ENCODE measurements at regions not wholly inside any gene's neighbourhood (a gene's known extent, or its start where the extent isn't known, plus 50 kb on each side); places are given as distances from the start of the nearest gene placed in this dataset.
"Not testable (repeated sequence)": the region's sequence is repeated elsewhere in the genome, so short reads cannot be mapped to it uniquely, and the experiment has no call there.

- no peak for ATAC-seq
- Mint-ChIP-seq H3K27ac (no peak overlapping the region), H3K27me3 (no peaks in the 10 kb centered on the region), H3K4me1 (no peaks in the 10 kb centered on the region), H3K36me3 (no peaks in the 10 kb centered on the region), H3K9me3 (peaks cover 3% of the 10 kb centered on the region), H3K4me3 (no peak overlapping the region)
Measured at GRCh38 chr7:13563680-13564079, 425.8 kb downstream of the ETV1 start.

DNA sequence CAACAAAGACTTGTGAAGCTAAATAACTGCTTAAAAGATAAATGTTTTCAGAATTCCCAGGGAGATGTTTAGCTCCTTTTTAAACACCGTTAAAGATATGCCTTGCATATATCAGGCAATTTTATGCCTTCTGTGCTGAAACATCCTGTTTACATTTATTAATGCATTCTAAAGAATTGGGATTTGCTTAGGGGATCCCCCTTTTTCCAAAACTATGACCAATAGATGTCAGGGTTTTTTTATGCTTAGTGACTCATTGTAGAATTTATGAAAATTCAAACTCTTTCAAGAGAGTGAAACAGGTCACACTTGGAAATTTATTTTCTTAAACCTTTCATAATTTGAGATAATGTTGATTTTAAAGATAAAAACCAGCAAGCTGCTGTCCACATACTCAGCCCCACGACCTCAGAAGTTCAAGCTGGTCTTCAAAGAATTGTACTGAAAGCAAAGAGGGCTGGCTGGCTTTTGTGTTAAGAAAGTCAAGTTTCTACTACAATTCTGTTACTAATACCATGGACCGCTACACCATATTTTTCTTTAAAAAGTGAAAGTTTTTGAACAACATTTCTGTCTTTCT is 411.8 kb downstream of the ETV1 start:
- H3K4me3 Mint-ChIP-seq = no peak overlapping the region
- H3K9me3 Mint-ChIP-seq = no peaks in the 10 kb centered on the region
- no peaks in the 10 kb centered on the region for H3K4me1 Mint-ChIP-seq
- H3K27ac Mint-ChIP-seq = no peak overlapping the region
- H3K36me3 Mint-ChIP-seq = no peaks in the 10 kb centered on the region
- no peaks in the 10 kb centered on the region for H3K27me3 Mint-ChIP-seq
- no peak for ATAC-seq

GRCh38 chr7:13578294-13578693 is 411.2 kb downstream of the ETV1 start:
- no peaks in the 10 kb centered on the region for H3K9me3 Mint-ChIP-seq
- H3K4me3 Mint-ChIP-seq = no peak overlapping the region
- H3K27ac Mint-ChIP-seq = no peak overlapping the region
- ATAC-seq = no peak
- H3K4me1 Mint-ChIP-seq = no peaks in the 10 kb centered on the region
- H3K27me3 Mint-ChIP-seq = no peaks in the 10 kb centered on the region
- H3K36me3 Mint-ChIP-seq = no peaks in the 10 kb centered on the region

DNA sequence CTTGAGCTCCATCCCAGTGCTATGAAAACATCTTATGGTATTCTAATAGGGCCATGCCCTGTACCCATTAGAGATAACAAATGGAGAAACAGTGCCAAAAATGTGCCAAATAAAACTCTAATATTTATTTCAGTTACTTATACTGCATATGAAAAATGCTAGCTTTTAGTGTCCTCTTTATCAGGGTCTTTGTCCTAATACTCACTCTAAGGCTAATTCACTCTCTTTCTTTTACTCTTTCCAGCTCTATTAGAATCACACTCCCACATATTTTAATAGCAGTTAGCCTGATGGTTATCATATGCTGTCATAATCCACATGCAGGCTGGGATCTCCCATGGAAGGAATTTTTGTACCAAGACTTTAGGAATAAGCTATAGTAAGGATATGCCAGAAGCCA is 408.4 kb downstream of the ETV1 start:
- no peaks in the 10 kb centered on the region for H3K27me3 Mint-ChIP-seq
- no peak for ATAC-seq
- H3K36me3 Mint-ChIP-seq = no peaks in the 10 kb centered on the region
- H3K4me3 Mint-ChIP-seq = no peak overlapping the region
- H3K4me1 Mint-ChIP-seq = no peaks in the 10 kb centered on the region
- H3K27ac Mint-ChIP-seq = no peak overlapping the region
- H3K9me3 Mint-ChIP-seq = no peaks in the 10 kb centered on the region

- H3K27me3 Mint-ChIP-seq = no peaks in the 10 kb centered on the region
- no peaks in the 10 kb centered on the region for H3K36me3 Mint-ChIP-seq
- no peaks in the 10 kb centered on the region for H3K4me1 Mint-ChIP-seq
- H3K4me3 Mint-ChIP-seq = no peak overlapping the region
- no peak overlapping the region for H3K27ac Mint-ChIP-seq
- no peak for ATAC-seq
- peaks cover 10% of the 10 kb centered on the region for H3K9me3 Mint-ChIP-seq
Measured at GRCh38 chr7:13593854-13594253, 395.6 kb downstream of the ETV1 start.

GRCh38 chr7:13602036-13602435 is 387.4 kb downstream of the ETV1 start:
- Mint-ChIP-seq H3K4me3 (no peak overlapping the region), H3K27ac (no peak overlapping the region), H3K9me3 (no peaks in the 10 kb centered on the region), H3K27me3 (no peaks in the 10 kb centered on the region), H3K36me3 (no peaks in the 10 kb centered on the region), H3K4me1 (no peaks in the 10 kb centered on the region)
- ATAC-seq = no peak

GRCh38 chr7:13603016-13603415 is 386.4 kb downstream of the ETV1 start:
- no peak for ATAC-seq

GRCh38 chr7:13603661-13604060 is 385.8 kb downstream of the ETV1 start:
- Mint-ChIP-seq H3K27ac (no peak overlapping the region), H3K36me3 (no peaks in the 10 kb centered on the region), H3K27me3 (no peaks in the 10 kb centered on the region), H3K4me1 (no peaks in the 10 kb centered on the region), H3K9me3 (no peaks in the 10 kb centered on the region), H3K4me3 (no peak overlapping the region)
- no peak for ATAC-seq

More at GRCh38 chr7:13603016-13603415, 386.4 kb downstream of the ETV1 start:
- Mint-ChIP-seq H3K36me3 (no peaks in the 10 kb centered on the region), H3K4me3 (no peak overlapping the region), H3K27me3 (no peaks in the 10 kb centered on the region), H3K4me1 (no peaks in the 10 kb centered on the region), H3K9me3 (no peaks in the 10 kb centered on the region), H3K27ac (no peak overlapping the region)

GRCh38 chr7:13604178-13604577 is 385.3 kb downstream of the ETV1 start:
- ATAC-seq = no peak
- Mint-ChIP-seq H3K9me3 (no peaks in the 10 kb centered on the region), H3K27me3 (no peaks in the 10 kb centered on the region), H3K36me3 (no peaks in the 10 kb centered on the region), H3K4me1 (no peaks in the 10 kb centered on the region), H3K27ac (no peak overlapping the region), H3K4me3 (no peak overlapping the region)

- no peaks in the 10 kb centered on the region for H3K4me1 Mint-ChIP-seq
- H3K27me3 Mint-ChIP-seq = no peaks in the 10 kb centered on the region
- no peak for ATAC-seq
- H3K27ac Mint-ChIP-seq = no peak overlapping the region
- H3K36me3 Mint-ChIP-seq = no peaks in the 10 kb centered on the region
- H3K9me3 Mint-ChIP-seq = peaks cover 3% of the 10 kb centered on the region
- no peak overlapping the region for H3K4me3 Mint-ChIP-seq
Measured at GRCh38 chr7:13610372-13610771, 379.1 kb downstream of the ETV1 start.

DNA sequence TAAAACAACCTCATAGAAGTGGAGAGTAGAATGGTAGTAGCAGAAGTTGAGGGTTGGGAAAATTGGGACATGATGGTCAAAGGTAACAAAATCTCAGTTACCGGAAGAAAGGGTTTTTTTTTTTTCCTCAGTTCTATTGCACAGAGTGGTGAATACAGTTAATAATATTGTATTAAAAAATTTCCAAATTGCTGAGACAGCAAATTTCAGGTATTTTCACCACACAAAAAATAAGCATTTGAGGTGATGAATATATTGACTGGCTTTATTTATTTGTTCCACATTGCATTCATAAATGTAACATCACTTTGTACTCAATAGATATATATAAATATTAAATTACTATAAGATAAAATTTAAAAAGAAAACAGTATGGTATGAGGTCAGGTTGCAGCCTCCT is 373.8 kb downstream of the ETV1 start:
- H3K36me3 Mint-ChIP-seq = no peaks in the 10 kb centered on the region
- peaks cover 5% of the 10 kb centered on the region for H3K9me3 Mint-ChIP-seq
- no peak overlapping the region for H3K4me3 Mint-ChIP-seq
- H3K27me3 Mint-ChIP-seq = no peaks in the 10 kb centered on the region
- ATAC-seq = no peak
- no peak overlapping the region for H3K27ac Mint-ChIP-seq
- no peaks in the 10 kb centered on the region for H3K4me1 Mint-ChIP-seq

DNA sequence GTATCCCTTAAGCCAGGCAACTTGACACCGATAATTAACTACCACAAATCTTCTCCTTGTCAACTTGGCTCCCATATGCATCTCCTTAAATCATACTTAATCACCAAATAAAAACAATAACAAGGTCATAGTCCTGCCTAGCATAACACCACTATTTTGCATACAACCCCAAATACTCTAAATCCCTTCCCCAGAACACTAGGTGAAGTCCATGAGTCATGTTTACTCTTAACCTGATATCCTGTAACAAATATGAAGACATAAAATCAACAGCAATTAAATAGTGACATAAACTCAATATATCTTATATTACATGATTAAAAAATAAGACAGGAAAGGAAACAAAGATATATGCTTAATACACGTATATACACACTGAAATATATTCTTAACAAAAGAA is 362.0 kb downstream of the ETV1 start:
- ATAC-seq = no peak
- Mint-ChIP-seq H3K9me3 (peaks cover 2% of the 10 kb centered on the region), H3K4me1 (no peaks in the 10 kb centered on the region), H3K36me3 (no peaks in the 10 kb centered on the region), H3K27ac (no peak overlapping the region), H3K4me3 (no peak overlapping the region), H3K27me3 (no peaks in the 10 kb centered on the region)

DNA sequence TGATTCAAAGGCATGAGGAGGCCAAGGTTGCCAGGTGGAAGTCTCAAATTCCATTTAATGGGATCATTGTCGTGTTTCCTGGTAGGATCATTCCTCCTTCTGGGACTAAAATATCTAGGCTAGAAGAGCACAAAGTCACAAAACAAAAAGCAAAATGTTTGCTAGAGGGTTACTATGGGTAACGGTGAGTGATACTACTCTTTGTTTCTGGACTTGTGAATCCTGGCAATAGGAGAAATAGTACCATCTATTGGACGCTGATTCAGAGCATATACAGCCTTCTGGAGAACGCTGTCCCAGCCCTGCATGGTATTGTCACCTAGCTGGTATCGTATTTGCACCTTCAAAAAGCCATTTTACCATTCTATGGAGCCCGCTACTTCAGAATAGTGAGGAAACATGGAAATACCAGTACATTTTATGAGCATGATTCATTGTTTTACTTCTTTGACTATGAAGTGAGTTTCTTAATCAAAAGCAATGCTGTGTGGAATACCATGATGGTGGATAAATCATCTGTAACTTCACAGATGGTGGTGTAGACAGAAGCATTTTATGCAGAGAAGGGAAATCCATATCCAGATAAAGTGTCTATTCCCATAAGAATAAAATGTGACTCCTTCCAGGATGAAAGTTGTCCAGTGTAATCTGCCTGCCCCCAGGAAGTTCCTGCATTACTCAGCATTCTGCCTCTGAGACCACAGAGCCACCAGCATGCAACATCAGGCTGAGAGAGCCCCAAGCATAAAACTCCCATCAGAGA is 361.0 kb downstream of the ETV1 start:
- H3K9me3 Mint-ChIP-seq = peaks cover 2% of the 10 kb centered on the region
- ATAC-seq = no peak
- H3K27ac Mint-ChIP-seq = no peak overlapping the region
- no peaks in the 10 kb centered on the region for H3K36me3 Mint-ChIP-seq
- H3K27me3 Mint-ChIP-seq = no peaks in the 10 kb centered on the region
- no peaks in the 10 kb centered on the region for H3K4me1 Mint-ChIP-seq
- H3K4me3 Mint-ChIP-seq = no peak overlapping the region

GRCh38 chr7:13631207-13632049 is 358.0 kb downstream of the ETV1 start:
- not testable (repeated sequence) for H3K36me3 Mint-ChIP-seq, ATAC-seq, H3K27me3 Mint-ChIP-seq, H3K4me3 Mint-ChIP-seq, H3K4me1 Mint-ChIP-seq, H3K27ac Mint-ChIP-seq, H3K9me3 Mint-ChIP-seq

GRCh38 chr7:13633857-13634256 is 355.6 kb downstream of the ETV1 start:
- Mint-ChIP-seq H3K36me3 (no peaks in the 10 kb centered on the region), H3K27ac (no peak overlapping the region), H3K4me1 (no peaks in the 10 kb centered on the region), H3K9me3 (peaks cover 3% of the 10 kb centered on the region), H3K27me3 (no peaks in the 10 kb centered on the region), H3K4me3 (no peak overlapping the region)
- ATAC-seq = no peak

DNA sequence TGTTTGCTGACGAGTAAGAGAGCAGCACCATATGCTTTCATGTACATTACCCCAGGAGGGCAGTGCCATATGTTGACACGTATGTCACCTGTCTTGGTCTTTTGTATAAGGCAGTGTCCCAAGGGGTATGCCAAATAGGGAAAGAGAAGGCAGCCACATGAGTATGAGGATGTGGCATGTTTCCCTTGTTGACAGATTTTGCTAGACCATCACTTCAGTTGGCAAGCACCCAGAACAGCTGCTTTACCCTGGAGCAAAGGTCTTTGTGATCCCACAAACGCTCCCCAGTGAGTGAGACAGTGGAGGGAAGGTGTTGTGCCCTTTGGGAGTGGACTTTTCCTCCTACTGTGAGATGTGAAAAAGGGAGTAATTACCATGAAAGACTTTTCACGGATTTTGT is 350.1 kb downstream of the ETV1 start:
- no peaks in the 10 kb centered on the region for H3K36me3 Mint-ChIP-seq
- H3K4me3 Mint-ChIP-seq = no peak overlapping the region
- no peak for ATAC-seq
- H3K4me1 Mint-ChIP-seq = no peaks in the 10 kb centered on the region
- H3K27me3 Mint-ChIP-seq = no peaks in the 10 kb centered on the region
- H3K9me3 Mint-ChIP-seq = peaks cover 7% of the 10 kb centered on the region
- no peak overlapping the region for H3K27ac Mint-ChIP-seq
